OCI-M1 (cell line): ENCODE measurements at regions not wholly inside any gene's neighbourhood (a gene's known extent, or its start where the extent isn't known, plus 50 kb on each side); places are given as distances from the start of the nearest gene placed in this dataset.

ENCODE experiments used
- DNase-seq: peaks from one replicate; lab custom pipeline; 2025; lab: John Stamatoyannopoulos, UW

DNA sequence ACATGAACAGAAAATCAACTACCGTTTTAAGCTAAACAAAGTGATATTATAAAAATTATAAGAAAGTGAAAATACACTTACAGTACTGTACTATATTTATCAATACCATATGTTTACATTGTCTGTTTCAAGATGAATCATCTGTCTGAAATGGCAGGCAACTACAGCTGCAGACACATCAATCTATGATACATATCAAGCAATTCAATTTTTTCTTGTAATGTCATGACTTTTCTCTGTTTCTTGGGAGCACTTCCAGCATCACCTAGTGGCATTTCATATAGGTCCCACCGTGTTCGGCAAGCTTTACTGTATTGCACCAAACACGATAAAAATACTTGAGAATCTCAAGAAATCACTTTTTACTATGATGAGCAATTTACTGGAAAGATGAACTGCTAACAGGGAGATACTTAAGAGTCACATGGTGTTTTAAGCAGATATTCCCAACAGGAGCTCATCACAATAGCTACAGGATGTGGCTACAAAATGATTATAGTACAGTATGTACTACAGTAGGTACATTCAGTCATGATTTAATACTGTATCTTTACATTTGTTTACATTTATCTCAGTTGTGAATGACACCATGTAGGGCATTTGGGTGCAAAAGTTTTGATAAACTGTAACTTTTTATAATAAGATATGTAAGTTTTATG is 207.4 kb downstream of the ADAM29 start:
- no peak for DNase-seq

GRCh38 chr4:175127314-175127713 is 209.2 kb downstream of the ADAM29 start:
- no peak for DNase-seq

- DNase-seq, result no peak
Measured at GRCh38 chr4:175129797-175130196, 211.6 kb downstream of the ADAM29 start.

DNA sequence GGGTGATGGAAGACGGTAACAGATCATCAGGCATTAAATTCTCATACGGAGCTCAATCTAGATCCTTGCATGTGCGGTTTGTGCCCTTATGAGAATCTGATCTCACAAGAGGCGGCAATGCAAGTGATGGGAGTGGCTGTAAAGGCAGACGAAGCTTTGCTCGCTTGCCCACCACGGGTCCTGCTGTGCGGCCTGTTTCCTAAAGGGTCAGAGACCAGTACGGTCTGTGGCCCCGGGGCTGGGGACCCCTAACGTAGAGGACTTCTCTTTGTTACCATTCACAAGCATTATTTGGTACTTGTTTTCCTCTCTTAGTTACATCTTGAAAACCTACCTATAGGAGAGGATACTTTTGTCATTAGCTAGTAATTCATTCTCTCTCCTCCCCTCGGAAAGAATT is 221.0 kb downstream of the ADAM29 start:
- no peak for DNase-seq

- DNase-seq, result no peak
Measured at GRCh38 chr4:175143116-175143515, 225.0 kb downstream of the ADAM29 start.

DNA sequence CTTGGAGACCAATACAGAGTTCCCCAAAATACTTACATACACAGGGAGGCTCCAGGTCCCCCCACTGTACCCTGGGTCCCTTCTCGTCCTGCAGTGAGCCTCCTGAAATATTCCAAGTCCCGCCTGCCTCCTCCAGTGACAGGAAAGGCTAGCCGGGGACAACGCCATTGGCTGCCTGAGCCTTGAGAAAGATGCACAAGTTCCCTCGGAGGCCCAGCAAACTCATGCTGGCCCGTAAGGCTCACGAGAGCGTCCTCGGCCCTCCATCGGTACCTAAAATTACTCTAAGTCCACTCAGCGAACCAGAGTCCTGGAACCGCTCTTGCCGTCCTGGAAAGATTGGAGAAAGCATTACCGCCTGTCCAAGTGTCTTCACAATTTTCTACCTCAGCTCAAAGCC is 228.6 kb downstream of the ADAM29 start:
- DNase-seq, result no peak

GRCh38 chr4:175147233-175147632 is 229.1 kb downstream of the ADAM29 start:
- no peak for DNase-seq

- DNase-seq, result no peak
Measured at GRCh38 chr4:175166020-175166419, 247.9 kb downstream of the ADAM29 start.

- peak; percentile 41 for DNase-seq
Measured at GRCh38 chr4:175176710-175177109, 258.6 kb downstream of the ADAM29 start.

DNA sequence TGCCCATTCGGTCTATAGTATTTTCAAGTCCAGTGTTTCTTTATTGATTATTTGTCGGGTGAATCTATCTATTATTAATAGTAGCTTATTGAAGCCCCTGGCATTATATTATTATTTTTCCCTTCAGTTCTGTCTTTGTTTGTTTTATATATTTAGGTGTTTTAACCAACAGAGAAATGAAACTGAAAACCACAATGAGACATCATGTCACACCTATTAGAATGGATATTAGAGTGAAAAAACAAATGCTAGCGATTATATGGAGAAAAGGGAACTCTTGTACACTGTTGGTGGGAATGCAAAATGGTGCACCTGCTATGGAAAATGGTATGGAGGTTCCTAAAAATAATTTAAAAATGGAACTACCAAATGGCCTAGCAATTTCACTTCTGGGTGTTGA is 272.5 kb downstream of the ADAM29 start:
- DNase-seq, result no peak

DNA sequence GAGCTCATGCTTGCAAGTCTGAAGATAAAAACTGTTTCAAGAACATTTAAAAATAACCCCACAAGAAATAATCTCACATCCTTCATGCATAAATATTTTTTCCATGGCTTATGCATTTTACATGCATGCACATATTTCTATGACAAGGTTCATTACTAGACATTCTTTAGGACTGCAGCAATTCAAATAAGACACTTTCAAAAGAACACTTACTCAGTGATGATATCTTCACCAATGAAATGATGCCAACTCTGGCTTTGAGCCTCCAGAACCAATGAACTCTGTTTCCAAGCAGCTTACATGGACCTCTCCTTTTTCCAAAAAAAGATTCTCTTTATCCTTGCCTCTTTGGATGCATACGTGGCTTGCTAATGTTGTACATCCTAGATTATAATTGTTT is 279.9 kb downstream of the ADAM29 start:
- DNase-seq, result no peak

DNA sequence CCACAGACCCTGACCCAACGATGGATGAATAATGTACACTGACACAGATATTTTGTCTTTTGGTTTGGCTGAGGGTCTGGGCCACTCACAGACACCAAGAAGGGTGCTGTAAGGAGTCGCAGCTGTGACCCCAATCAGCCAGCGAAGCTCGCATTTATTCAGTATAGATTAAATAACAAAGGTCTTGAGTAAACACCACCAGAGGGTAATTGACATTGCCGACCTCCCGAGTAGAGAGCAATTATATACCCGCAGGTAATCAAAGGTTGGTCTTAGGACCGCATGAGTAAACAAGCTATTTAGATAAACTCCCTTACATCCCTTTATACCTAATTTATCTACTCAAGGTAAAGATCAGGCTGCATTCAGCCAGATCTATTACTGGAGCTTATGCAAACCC is 297.1 kb downstream of the ADAM29 start:
- DNase-seq, result no peak

DNA sequence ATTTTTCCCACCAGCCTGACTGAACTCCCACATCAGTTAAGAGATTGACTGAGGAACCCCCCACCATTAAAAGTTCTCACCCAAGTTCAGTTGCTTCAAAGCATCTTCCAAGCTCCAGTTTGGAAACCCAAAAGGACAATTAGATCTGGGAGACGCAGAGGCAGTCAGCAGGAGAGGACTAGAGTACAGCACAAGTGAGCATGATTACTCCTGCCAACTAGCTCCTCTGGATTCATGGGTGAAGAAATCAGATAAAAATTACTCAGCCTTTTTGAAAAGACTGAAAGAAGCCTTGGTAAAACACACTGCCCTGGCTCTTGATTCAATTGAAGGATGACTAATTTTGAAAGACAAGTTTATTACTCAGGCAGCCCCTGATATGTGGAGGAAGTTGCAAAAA is 297.5 kb downstream of the ADAM29 start:
- peak; percentile 9 for DNase-seq

GRCh38 chr4:175229154-175229553 is 311.0 kb downstream of the ADAM29 start:
- DNase-seq, result no peak

GRCh38 chr4:175234162-175234561 is 316.0 kb downstream of the ADAM29 start:
- no peak for DNase-seq

DNA sequence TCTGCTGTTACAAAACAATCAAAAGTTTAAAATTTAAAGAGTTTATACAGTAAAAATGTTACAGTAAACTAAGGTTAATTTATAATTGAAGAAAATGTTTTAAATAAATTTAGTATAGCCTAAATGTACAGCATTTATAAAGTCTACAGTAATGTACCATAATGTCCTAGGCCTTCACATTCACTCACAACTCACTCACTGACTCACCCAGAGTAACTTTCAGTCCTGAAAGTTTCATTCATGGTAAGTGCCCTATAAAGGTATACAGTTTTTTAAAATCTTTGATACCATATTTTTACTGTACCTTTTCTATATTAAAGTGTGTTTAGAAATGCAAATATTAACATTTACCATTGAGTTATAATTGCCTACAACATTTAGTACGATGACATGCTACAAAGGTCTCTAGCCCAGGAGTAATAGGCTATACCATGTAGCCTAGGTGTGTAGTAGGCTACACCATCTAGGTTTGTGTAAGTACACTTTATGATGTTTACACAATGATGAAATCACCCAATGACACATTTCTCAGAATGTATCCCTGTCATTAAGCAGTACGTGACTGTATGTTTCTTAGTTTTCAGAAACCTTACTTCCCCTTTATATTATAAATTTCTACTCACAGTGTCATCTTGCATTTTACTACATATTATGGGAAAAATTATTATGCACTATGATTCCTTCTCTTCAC is 320.8 kb downstream of the ADAM29 start:
- DNase-seq, result no peak

DNA sequence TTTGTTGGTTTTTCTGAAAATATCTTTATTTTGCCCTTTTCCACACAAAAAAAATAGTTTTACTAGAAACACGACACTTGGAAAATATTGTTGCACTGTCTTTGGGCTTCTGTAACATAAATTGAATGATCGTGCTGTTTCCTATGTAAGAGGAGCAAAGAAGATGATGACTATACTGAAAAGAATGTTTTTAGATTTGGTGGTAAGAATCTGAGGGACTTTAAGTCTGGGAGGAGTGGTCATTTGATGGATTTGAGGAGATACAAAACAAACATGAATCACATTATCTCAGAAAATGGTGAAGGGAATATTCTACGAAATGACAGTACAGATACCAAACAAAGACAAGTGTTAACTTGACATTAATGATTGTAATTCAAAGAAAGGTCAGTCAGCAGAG is 328.8 kb downstream of the ADAM29 start:
- DNase-seq, result no peak

DNA sequence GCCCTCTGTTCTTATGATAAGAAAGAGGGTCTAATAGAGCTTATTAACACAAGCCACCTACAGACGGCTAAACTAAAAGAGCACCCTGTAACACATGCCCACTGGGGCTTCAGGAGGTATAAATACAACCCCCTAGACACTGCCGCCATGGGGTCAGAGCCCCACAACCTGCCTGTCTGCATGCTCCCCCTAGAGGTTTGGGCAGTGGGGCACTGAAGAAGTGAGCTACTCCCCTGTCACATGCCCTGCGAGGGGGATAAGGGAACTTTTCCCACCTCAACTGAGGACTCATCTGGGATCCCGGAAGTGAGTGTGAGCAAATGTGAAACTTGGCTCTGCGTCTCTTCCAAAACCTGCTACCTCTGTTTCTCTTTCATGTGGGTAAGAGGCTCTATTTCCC is 334.5 kb downstream of the ADAM29 start:
- DNase-seq, result no peak

DNA sequence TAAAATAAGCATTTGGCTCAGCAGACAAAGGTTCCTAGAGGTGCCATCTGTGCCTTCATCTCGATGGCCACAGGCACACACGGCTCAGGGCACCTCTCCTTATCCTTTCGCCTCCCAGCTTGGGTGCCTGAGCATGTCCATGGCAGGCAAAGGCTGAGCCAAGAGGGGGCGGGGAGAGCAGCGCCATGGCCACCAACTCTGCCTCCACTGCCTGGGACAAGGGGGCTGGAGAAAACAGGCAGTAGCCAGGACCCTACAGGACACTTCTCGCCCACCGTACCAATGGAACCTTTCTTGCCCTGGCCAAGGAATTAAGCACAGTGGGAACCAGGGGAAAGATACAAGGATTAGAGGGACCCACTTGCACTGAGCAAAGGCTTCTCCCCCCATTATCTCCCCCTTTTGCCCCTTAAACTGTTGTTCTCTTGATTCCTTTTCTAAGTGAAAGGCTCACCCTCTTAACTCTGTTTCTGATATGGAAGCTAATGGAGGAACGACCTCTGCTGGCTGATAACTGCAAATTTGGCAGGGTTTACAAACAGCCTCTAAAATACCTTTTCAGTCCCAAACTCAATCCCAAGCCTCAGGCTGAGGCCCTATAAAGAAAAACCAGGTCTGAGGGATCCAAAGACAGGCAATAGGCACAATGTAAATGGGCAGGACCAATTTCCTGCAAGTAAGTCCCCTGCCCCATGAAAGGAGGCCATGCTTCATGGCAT is 335.2 kb downstream of the ADAM29 start:
- peak; percentile 50 for DNase-seq

- no peak for DNase-seq
Measured at GRCh38 chr4:175263537-175263936, 345.4 kb downstream of the ADAM29 start.

DNA sequence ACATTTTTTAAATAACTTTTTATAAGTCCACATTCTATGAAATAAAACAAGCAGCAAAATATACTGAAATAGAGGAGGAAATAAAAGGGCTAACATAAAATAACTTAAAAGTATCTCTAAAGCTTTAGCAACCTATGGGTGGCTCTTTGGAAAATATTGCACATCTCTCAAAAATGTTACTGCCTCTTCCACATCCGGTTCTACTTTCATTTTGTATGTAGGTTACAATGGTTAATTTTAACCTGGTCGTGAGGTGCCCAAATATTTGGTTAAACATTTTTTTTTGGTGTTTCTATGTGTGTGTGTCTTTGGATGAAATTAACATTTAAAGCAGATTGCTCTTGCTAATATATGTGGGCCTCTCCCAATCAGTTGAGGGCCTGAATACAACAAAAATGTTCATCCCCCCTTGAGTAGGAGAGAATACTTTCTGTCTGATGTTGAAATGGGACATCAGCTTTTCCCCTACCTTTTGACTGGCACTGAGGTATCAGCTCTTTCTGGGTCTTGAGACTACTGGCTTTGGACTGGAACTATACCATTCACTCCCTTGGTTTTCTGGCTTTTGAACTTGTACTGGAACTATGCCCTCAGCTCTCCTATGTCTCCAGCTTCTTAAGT is 353.0 kb downstream of the ADAM29 start:
- DNase-seq, result no peak

DNA sequence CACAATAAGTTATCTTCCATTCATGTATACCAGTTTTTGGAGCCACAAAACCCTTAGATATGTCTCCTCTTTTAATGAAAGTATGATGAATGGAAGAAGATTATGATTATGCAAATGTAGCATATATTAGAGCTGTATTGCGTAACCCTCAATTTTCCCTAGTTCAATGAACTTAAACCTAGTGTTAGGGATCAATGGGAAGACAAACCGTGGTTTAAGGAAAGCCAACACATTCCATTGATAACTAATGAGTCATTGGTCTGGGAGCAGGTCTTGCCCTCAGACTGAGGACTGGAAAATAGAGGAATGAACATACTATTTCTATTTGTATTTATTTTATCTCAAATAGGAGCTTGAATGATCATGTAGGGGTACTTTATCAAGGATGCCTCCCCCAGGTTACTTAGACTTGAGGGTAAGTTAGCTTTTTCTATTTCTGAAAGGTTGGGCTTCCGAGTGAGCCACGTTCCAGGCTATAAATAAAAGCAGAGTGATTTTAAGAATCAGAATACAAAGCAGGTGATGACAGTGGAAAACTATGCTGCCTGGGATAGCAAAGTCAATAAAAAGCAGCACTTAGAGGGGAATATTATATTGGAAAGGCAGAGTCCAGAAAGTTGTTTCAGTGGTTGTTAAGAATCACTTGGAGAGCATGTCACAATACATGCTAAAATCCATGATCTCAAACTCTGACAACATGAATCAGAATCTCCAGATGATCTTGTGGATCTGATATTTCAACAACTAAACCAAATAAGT is 356.0 kb downstream of the ADAM29 start:
- no peak for DNase-seq
